Naive thymus-derived CD4-positive, alpha-beta T cell (primary cell): ENCODE measurements at regions not wholly inside any gene's neighbourhood (a gene's known extent, or its start where the extent isn't known, plus 50 kb on each side); places are given as distances from the start of the nearest gene placed in this dataset.

Source experiments
- ATAC-seq: fragments of 150-1000 bp; cut with Tn5 transposase; 2 replicates; pipeline ENCODE4 v1.10.0; 2021; ENCODE audit warnings: mild to moderate bottlenecking, moderate library complexity
- CTCF ChIA-PET: fragments of 350-600 bp; sonication (Branson Sonifier 250); formaldehyde crosslinking; loops from one replicate; lab custom pipeline; 2021; ENCODE audit warnings: antibody characterized with exemption; lab: Charles Lee
- POLR2A ChIA-PET: fragments of 350-600 bp; sonication (Branson Sonifier 250); formaldehyde crosslinking; loops from one replicate; lab custom pipeline; 2021; ENCODE audit warnings: antibody characterized with exemption, inconsistent platforms; lab: Charles Lee
- DNase-seq, 9 donors: peaks; one replicate each; pipeline versions ENCODE4 v3.0.0 to v3.0.0-alpha.2; 2020 to 2022; ENCODE audit warnings: mixed read lengths in 1 of 9
- H3K27ac ChIP-seq: one replicate; pipeline ENCODE4 v1.7.0; 2013; ENCODE audit warnings: mild to moderate bottlenecking, low read depth, low read length, moderate library complexity
- H3K27me3 ChIP-seq, 2 donors: one replicate each; pipeline ENCODE4 v1.7.0; 2013; ENCODE audit warnings: low read length in 2 of 2, mild to moderate bottlenecking in 2 of 2, moderate library complexity in 2 of 2; ENCODE audit not compliant: control insufficient read depth in 2 of 2, insufficient read depth in 2 of 2
- H3K36me3 ChIP-seq, 3 experiments: 1 replicate in 2 of 3; 2 replicates in 1 of 3; pipeline ENCODE4 v1.7.0; 2013; ENCODE audit warnings: low read length in 3 of 3, mild to moderate bottlenecking in 3 of 3, moderate library complexity in 1 of 3; ENCODE audit not compliant: insufficient read depth in 3 of 3, control insufficient read depth in 2 of 3
- H3K4me1 ChIP-seq, 2 donors: one replicate each; pipeline ENCODE4 v1.7.0; 2013; ENCODE audit warnings: low read length in 2 of 2, mild to moderate bottlenecking in 2 of 2, moderate library complexity in 1 of 2; ENCODE audit not compliant: control insufficient read depth in 2 of 2, insufficient read depth in 2 of 2
- H3K4me3 ChIP-seq: 2 replicates; pipeline ENCODE4 v1.7.0; 2013; ENCODE audit warnings: mild to moderate bottlenecking, low read length
- H3K9me3 ChIP-seq, 3 experiments: 1 replicate in 2 of 3; 2 replicates in 1 of 3; pipeline ENCODE4 v1.7.0; 2013; ENCODE audit warnings: low read length in 3 of 3; ENCODE audit not compliant: control insufficient read depth in 2 of 3
- H3K27ac Mint-ChIP-seq, 9 donors: one replicate each; pipeline ENCODE4 v1.8.0; 2020 to 2022; ENCODE audit warnings: mixed read lengths in 9 of 9, mild to moderate bottlenecking in 8 of 9, moderate library complexity in 5 of 9, inconsistent platforms in 2 of 9
- H3K27me3 Mint-ChIP-seq, 5 donors: one replicate each; pipeline ENCODE4 v1.8.0; 2021 to 2022; ENCODE audit warnings: mixed read lengths in 5 of 5, mild to moderate bottlenecking in 1 of 5
- H3K36me3 Mint-ChIP-seq, 5 donors: one replicate each; pipeline ENCODE4 v1.8.0; 2020 to 2022; ENCODE audit warnings: mixed read lengths in 5 of 5, mild to moderate bottlenecking in 3 of 5, inconsistent platforms in 1 of 5
- H3K4me1 Mint-ChIP-seq, 7 donors: one replicate each; pipeline ENCODE4 v1.8.0; 2020 to 2022; ENCODE audit warnings: mixed read lengths in 7 of 7, mild to moderate bottlenecking in 3 of 7, inconsistent platforms in 1 of 7
- H3K4me3 Mint-ChIP-seq, 10 donors: one replicate each; pipeline ENCODE4 v1.8.0; 2020 to 2022; ENCODE audit warnings: mild to moderate bottlenecking in 10 of 10, mixed read lengths in 10 of 10, moderate library complexity in 6 of 10, inconsistent platforms in 2 of 10
- H3K9me3 Mint-ChIP-seq, 11 donors: one replicate each; pipeline ENCODE4 v1.8.0; 2020 to 2022; ENCODE audit warnings: mixed read lengths in 11 of 11, mild to moderate bottlenecking in 4 of 11, inconsistent platforms in 1 of 11, moderate library complexity in 1 of 11
- intact Hi-C, 2 donors: fragments of 100-400 bp; cut with micrococcal nuclease; formaldehyde crosslinking; loops; one replicate each; pipeline ENCODE4 v1.15.1; 2023

GRCh38 chr4:61044837-61045236 lies 155.3 kb upstream of the ADGRL3 start:
- ChIA-PET CTCF (no interaction called here), POLR2A (no interaction called here)
- Histone ChIP-seq H3K4me1 (no peaks in the 10 kb centered on the region), H3K27ac (no peak overlapping the region), H3K36me3 (no peaks in the 10 kb centered on the region), H3K4me3 (no peak overlapping the region), H3K27me3 (no peaks in the 10 kb centered on the region), H3K9me3 (no peaks in the 10 kb centered on the region)
- Mint-ChIP-seq H3K9me3 (peaks cover 0 to 26% (median 4%) of the 10 kb centered on the region in 11 donors), H3K4me1 (no peaks in the 10 kb centered on the region), H3K27ac (no peak overlapping the region), H3K36me3 (no peaks in the 10 kb centered on the region), H3K27me3 (no peaks in the 10 kb centered on the region), H3K4me3 (no peak overlapping the region)
- ATAC-seq (no peak), DNase-seq (no peak)
- intact Hi-C loops: no loop called here

- DNase-seq (no peak), ATAC-seq (no peak)
- no peak overlapping the region for H3K4me3 ChIP-seq
- Mint-ChIP-seq H3K27ac (no peak overlapping the region), H3K4me1 (no peaks in the 10 kb centered on the region), H3K36me3 (no peaks in the 10 kb centered on the region), H3K9me3 (peaks cover 0 to 11% (median 4%) of the 10 kb centered on the region in 11 donors), H3K4me3 (no peak overlapping the region), H3K27me3 (no peaks in the 10 kb centered on the region)
- no peak overlapping the region for H3K27ac ChIP-seq
- ChIA-PET POLR2A (no interaction called here), CTCF (no interaction called here)
- intact Hi-C loops: no loop called here
- no peaks in the 10 kb centered on the region for H3K36me3 ChIP-seq
- no peaks in the 10 kb centered on the region for H3K9me3 ChIP-seq
- H3K4me1 ChIP-seq: no peaks in the 10 kb centered on the region
- H3K27me3 ChIP-seq: no peaks in the 10 kb centered on the region
These were observed 151.1 kb upstream of the ADGRL3 start for GRCh38 chr4:61049018-61049417.

- Mint-ChIP-seq H3K9me3 (peaks cover 0 to 26% (median 11%) of the 10 kb centered on the region in 11 donors), H3K4me3 (no peak overlapping the region), H3K27me3 (no peaks in the 10 kb centered on the region), H3K27ac (no peak overlapping the region), H3K4me1 (peaks cover 0 to 2% (median 0%) of the 10 kb centered on the region in 7 donors), H3K36me3 (no peaks in the 10 kb centered on the region)
- Histone ChIP-seq H3K9me3 (no peaks in the 10 kb centered on the region), H3K27ac (no peak overlapping the region), H3K36me3 (no peaks in the 10 kb centered on the region), H3K27me3 (no peaks in the 10 kb centered on the region), H3K4me1 (no peaks in the 10 kb centered on the region), H3K4me3 (no peak overlapping the region)
- DNase-seq: no peak
- ATAC-seq: no peak
- ChIA-PET POLR2A (no interaction called here), CTCF (no interaction called here)
- intact Hi-C loops: no loop called here
These were observed 132.7 kb upstream of the ADGRL3 start for GRCh38 chr4:61067381-61067780.

GRCh38 chr4:61068060-61068459 lies 132.1 kb upstream of the ADGRL3 start:
- Mint-ChIP-seq H3K9me3 (peaks cover 0 to 26% (median 10%) of the 10 kb centered on the region in 11 donors), H3K4me1 (peaks cover 0 to 2% (median 0%) of the 10 kb centered on the region in 7 donors), H3K27ac (no peak overlapping the region), H3K36me3 (no peaks in the 10 kb centered on the region), H3K4me3 (no peak overlapping the region), H3K27me3 (no peaks in the 10 kb centered on the region)
- Histone ChIP-seq H3K9me3 (no peaks in the 10 kb centered on the region), H3K27me3 (no peaks in the 10 kb centered on the region), H3K4me3 (no peak overlapping the region), H3K36me3 (no peaks in the 10 kb centered on the region), H3K4me1 (no peaks in the 10 kb centered on the region), H3K27ac (no peak overlapping the region)
- intact Hi-C loops: no loop called here
- no peak for DNase-seq
- ChIA-PET CTCF (no interaction called here), POLR2A (no interaction called here)
- no peak for ATAC-seq

GRCh38 chr4:61068745-61069144 lies 131.4 kb upstream of the ADGRL3 start:
- H3K27ac ChIP-seq: no peak overlapping the region
- ChIA-PET CTCF (no interaction called here), POLR2A (no interaction called here)
- intact Hi-C loops: no loop called here
- H3K4me3 ChIP-seq: no peak overlapping the region
- no peak for DNase-seq
- ATAC-seq: no peak
- Mint-ChIP-seq H3K4me3 (no peak overlapping the region), H3K4me1 (peaks cover 0 to 2% (median 0%) of the 10 kb centered on the region in 7 donors), H3K27ac (no peak overlapping the region), H3K27me3 (no peaks in the 10 kb centered on the region), H3K36me3 (no peaks in the 10 kb centered on the region), H3K9me3 (peaks cover 0 to 26% (median 10%) of the 10 kb centered on the region in 11 donors)
- H3K4me1 ChIP-seq: no peaks in the 10 kb centered on the region
- no peaks in the 10 kb centered on the region for H3K9me3 ChIP-seq
- no peaks in the 10 kb centered on the region for H3K36me3 ChIP-seq
- H3K27me3 ChIP-seq: no peaks in the 10 kb centered on the region

- Mint-ChIP-seq H3K4me3 (no peak overlapping the region), H3K36me3 (no peaks in the 10 kb centered on the region), H3K4me1 (peaks cover 0 to 2% (median 0%) of the 10 kb centered on the region in 7 donors), H3K9me3 (peaks cover 0 to 26% (median 10%) of the 10 kb centered on the region in 11 donors), H3K27me3 (no peaks in the 10 kb centered on the region), H3K27ac (no peak overlapping the region)
- H3K9me3 ChIP-seq: no peaks in the 10 kb centered on the region
- ChIA-PET CTCF (no interaction called here), POLR2A (no interaction called here)
- H3K4me1 ChIP-seq: no peaks in the 10 kb centered on the region
- no peak for ATAC-seq
- H3K4me3 ChIP-seq: no peak overlapping the region
- no peak for DNase-seq
- no peaks in the 10 kb centered on the region for H3K36me3 ChIP-seq
- no peaks in the 10 kb centered on the region for H3K27me3 ChIP-seq
- intact Hi-C loops: no loop called here
- H3K27ac ChIP-seq: no peak overlapping the region
These were observed 129.9 kb upstream of the ADGRL3 start for GRCh38 chr4:61070269-61070668.

- H3K4me3 ChIP-seq: no peak overlapping the region
- H3K27me3 Mint-ChIP-seq: no peaks in the 10 kb centered on the region
- no peaks in the 10 kb centered on the region for H3K36me3 ChIP-seq
- no peak overlapping the region for H3K27ac Mint-ChIP-seq
- ChIA-PET POLR2A (no interaction called here), CTCF (no interaction called here)
- no peak for DNase-seq
- H3K9me3 Mint-ChIP-seq: peaks cover 0 to 22% (median 1%) of the 10 kb centered on the region in 11 donors
- intact Hi-C loops: no loop called here
- no peak for ATAC-seq
- no peaks in the 10 kb centered on the region for H3K9me3 ChIP-seq
- H3K27ac ChIP-seq: no peak overlapping the region
- H3K4me1 Mint-ChIP-seq: no peaks in the 10 kb centered on the region
- no peaks in the 10 kb centered on the region for H3K36me3 Mint-ChIP-seq
- no peak overlapping the region for H3K4me3 Mint-ChIP-seq
- no peaks in the 10 kb centered on the region for H3K27me3 ChIP-seq
- no peaks in the 10 kb centered on the region for H3K4me1 ChIP-seq
These were observed 120.7 kb upstream of the ADGRL3 start for GRCh38 chr4:61079427-61079826.
